C4-2B (cell line): ENCODE measurements at regions not wholly inside any gene's neighbourhood (a gene's known extent, or its start where the extent isn't known, plus 50 kb on each side); places are given as distances from the start of the nearest gene placed in this dataset.

Source experiments
- H3K27ac ChIP-seq: fragments of 450-650 bp; 2 replicates; pipeline ENCODE4 v1.5.1; 2017
- ZFX ChIP-seq: fragments of 450-650 bp; IDR thresholded peaks from 2 replicates; pipeline ENCODE4 v1.6.1; 2017
- TF ChIP-seq, protein P1 (sequence below): fragments of 450-650 bp; conservative IDR thresholded peaks from 2 replicates; pipeline ENCODE4 v1.5.1; 2017; ENCODE audit warnings: mild to moderate bottlenecking

DNA sequence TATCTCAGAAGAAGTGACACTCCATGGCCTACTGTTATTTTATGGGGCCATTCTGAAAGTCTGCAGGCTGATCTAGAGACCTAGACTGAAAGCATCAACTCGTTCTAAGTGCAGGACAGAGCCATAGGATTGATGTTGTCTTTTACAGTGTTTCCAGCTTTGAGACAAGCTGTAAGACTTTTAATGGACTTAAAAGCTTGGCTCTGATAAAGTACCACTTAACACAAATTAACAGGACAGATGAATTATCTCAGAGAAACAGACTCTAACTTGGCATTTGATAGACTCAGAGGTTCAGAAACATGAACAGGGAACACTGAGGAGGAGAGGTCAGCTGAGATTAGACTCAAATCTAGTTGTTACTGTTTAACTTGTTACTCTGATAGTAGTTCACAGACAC lies 203.2 kb downstream of the TLR4 start:
- TF ChIP-seq, protein P1, sequence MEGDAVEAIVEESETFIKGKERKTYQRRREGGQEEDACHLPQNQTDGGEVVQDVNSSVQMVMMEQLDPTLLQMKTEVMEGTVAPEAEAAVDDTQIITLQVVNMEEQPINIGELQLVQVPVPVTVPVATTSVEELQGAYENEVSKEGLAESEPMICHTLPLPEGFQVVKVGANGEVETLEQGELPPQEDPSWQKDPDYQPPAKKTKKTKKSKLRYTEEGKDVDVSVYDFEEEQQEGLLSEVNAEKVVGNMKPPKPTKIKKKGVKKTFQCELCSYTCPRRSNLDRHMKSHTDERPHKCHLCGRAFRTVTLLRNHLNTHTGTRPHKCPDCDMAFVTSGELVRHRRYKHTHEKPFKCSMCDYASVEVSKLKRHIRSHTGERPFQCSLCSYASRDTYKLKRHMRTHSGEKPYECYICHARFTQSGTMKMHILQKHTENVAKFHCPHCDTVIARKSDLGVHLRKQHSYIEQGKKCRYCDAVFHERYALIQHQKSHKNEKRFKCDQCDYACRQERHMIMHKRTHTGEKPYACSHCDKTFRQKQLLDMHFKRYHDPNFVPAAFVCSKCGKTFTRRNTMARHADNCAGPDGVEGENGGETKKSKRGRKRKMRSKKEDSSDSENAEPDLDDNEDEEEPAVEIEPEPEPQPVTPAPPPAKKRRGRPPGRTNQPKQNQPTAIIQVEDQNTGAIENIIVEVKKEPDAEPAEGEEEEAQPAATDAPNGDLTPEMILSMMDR: no peak
- TF ChIP-seq ZFX: no peak
- no peak overlapping the region for H3K27ac ChIP-seq

DNA sequence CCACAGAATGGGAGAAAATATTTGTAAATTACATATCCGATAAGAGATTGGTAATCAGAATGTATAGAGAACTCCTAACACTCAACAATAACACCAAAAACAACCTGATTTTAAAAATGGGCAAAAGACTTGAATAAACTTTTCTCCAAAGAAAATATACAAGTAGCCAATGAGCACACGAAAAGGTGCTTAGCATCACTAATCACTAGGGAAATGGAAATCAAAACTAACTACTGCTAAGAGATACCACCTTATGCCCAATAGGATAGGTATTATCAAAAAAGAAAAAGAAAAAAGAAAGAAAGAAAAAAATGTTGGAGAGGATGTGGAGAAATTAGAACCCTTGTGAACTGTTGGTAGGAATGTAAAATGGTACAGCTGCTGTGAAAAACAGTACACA lies 212.1 kb downstream of the TLR4 start:
- H3K27ac ChIP-seq: no peak overlapping the region
- no peak for TF ChIP-seq ZFX
- TF ChIP-seq, protein P1: no peak

DNA sequence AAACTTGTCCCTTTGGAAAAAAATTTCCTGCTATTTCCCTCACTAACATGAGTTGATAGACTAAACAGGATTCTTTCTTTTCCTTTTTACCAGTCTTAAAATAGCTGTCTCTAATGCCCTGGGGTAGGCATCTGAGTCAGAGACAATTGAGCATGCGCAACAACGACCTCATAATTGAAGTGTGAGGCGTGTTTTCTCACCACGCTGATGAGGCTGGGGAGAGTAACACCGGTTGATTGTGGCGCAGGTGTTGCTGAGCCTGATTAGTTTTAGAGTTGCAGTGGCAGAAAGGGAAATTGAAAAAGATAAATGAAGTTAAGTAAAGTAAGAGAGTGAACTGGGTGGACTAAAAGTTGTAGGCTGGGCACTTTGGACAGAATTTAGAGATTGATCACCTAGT lies 213.7 kb downstream of the TLR4 start:
- H3K27ac ChIP-seq: no peak overlapping the region
- TF ChIP-seq, protein P1: no peak
- TF ChIP-seq ZFX: no peak

DNA sequence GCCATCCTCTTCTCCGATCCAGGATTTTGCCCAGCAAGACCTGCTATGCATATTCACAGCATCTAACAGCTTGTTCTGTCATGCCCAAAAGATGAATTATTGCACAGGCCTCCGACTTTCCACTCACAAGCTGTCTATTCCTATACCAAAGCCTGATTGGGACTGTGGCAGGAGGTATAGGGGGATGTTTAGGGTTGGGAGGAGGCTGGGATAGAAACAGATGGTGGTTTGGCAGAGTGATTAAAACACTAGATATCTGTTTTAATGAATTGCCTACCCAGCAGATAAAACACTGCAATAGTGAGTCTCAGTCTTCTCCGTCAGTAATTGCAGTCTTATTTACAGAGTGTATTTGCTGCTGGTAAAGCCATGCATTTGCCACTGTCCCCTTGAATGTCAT lies 215.3 kb downstream of the TLR4 start:
- TF ChIP-seq, protein P1: no peak
- TF ChIP-seq ZFX: no peak
- H3K27ac ChIP-seq: no peak overlapping the region

DNA sequence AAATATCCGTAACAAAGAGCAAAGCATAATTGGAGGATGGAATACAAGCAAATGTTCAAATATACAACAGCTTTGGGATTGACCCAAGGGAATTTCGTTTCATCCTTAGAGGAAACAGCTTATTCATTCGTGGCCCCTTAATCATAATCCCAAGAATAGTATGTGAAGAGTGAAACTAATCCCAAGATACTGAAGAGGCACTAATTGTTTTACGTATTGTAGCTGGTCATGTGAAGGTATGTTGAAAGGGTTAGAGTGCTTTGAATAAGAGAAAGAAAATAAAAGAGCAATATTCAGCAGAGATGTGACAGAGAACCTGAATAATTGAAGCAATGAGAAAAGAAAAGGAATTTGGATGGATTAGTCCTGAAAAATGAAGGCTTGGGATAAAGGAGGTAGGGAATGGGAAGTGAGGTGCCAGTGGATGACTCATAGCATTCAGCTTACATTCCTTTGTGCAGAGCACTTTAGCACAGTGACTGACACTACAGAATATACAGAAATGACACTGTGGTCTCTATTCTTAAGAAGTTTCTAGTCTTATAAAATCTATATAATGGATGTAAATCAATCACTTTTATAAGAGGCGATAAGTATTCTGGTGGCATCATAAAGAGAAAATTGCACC lies 221.9 kb downstream of the TLR4 start:
- no peak overlapping the region for H3K27ac ChIP-seq

DNA sequence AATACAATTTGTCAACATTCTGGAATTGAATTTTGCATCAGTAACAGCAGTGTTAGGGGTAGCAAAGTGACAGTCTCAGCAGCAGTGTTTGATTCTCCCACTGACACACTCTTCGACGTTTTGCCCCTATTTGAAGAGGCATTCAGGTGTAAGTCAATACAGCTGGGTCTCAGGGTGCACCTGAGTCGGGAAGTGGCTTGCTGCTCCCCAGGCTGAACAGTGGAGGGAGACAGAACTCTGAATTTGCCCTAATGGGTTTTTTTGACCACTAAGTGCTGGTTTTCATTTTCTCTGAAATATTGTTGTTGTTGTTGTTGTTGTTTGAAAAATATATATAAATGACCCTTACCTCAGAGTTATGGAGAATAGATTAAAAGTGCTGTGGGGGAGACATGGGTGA lies 223.2 kb downstream of the TLR4 start:
- TF ChIP-seq ZFX: no peak
- TF ChIP-seq, protein P1: peak; percentile 35
- no peak overlapping the region for H3K27ac ChIP-seq

More for the DNA sequence above, 221.9 kb downstream of the TLR4 start:
- TF ChIP-seq ZFX: no peak
- TF ChIP-seq, protein P1: no peak

DNA sequence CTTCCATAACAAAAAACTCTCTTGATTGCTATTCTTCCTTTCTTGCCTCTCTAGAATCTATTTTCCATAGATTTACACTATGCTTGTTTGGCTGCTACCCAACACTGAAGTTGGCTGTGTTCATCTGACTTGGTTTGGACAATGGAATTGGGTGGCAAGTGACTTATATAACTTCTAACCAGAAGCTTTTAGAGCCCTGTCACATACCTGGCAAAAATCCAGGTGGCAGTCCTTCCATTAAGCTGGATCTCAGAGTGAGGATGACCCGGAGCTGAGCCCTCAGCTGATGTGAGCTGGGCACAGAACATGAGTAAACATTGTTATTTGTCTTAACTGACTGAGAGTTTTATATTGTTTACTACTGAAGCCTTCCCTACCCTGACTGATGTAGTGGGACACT lies 225.7 kb downstream of the TLR4 start:
- TF ChIP-seq, protein P1: no peak
- TF ChIP-seq ZFX: no peak
- H3K27ac ChIP-seq: no peak overlapping the region
